IPS DF 6.9 (cell line): ENCODE measurements at regions not wholly inside any gene's neighbourhood (a gene's known extent, or its start where the extent isn't known, plus 50 kb on each side); places are given as distances from the start of the nearest gene placed in this dataset.

Experiments used
- DNase-seq: peaks from one replicate; pipeline ENCODE4 v3.0.0-alpha.2; 2013; ENCODE audit warnings: low read depth, low spot score
- H3K27ac ChIP-seq: one replicate; pipeline ENCODE4 v1.5.1; 2013; ENCODE audit warnings: low read length, control low read depth
- H3K27me3 ChIP-seq: 2 replicates; pipeline ENCODE4 v1.6.1; 2013; ENCODE audit warnings: mild to moderate bottlenecking, low read length; ENCODE audit not compliant: control insufficient read depth, insufficient read depth
- H3K36me3 ChIP-seq: 2 replicates; pipeline ENCODE4 v1.6.1; 2013; ENCODE audit warnings: low read length; ENCODE audit not compliant: control insufficient read depth, insufficient read depth
- H3K4me1 ChIP-seq: 2 replicates; pipeline ENCODE4 v1.6.1; 2013; ENCODE audit warnings: low read length; ENCODE audit not compliant: control insufficient read depth, insufficient read depth
- H3K4me3 ChIP-seq: 2 replicates; pipeline ENCODE4 v1.5.1; 2013; ENCODE audit warnings: mild to moderate bottlenecking, low read length
- H3K9me3 ChIP-seq: 2 replicates; pipeline ENCODE4 v1.6.1; 2013; ENCODE audit warnings: low read length, inconsistent platforms; ENCODE audit not compliant: control insufficient read depth, insufficient read depth
- WGBS: extraction: QIAGEN DNeasy Blood & Tissue Kit; methylation state at CpG from one replicate; pipeline ENCODE4 v1.1.7; 2013; ENCODE audit warnings: mixed read lengths, missing lambda C conversion rate; ENCODE audit not compliant: insufficient read length, insufficient coverage; 5-methylcytosine and 5-hydroxymethylcytosine counted together

DNA sequence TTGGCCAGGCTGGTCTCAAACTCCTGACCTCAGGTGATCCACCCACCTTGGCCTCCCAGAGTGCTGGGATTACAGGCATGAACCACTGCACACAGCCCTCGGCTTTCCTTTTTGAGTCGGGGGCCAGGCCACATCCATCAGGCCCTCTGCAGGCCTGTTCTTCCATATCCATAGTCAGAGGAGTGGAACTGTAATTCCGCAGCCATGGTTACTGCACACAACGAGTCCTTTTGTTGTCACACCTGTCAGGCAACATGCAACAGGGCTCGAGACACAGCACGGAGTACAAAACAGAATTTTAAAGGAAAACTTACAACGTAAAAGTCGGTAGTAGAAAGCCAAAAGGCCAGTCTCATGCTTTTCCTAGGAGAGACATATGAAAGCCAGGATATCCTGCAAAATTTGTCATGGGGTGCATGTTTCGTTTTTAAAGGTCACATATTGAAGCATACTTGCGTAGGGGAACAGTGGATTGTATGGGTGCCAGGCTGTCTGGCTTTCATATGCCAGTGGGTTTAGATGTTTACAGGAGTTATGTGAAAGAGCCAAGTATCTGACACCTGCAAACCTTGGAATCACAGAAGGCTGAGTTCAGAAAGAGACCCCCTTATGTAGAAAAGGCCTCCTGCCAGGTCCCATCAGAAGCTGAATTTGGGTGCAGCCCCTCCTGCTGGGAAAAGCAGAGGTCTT, 63.2 kb upstream of the LPP start:
- WGBS = no CpG with 5 or more reads among the region's 10 CpGs
- Histone ChIP-seq H3K4me3 (no peak overlapping the region), H3K9me3 (no peaks in the 10 kb centered on the region), H3K27me3 (no peaks in the 10 kb centered on the region), H3K27ac (no peak overlapping the region), H3K36me3 (no peaks in the 10 kb centered on the region), H3K4me1 (no peaks in the 10 kb centered on the region)
- DNase-seq = no peak

GRCh38 chr3:188091746-188092145, 62.2 kb upstream of the LPP start:
- DNase-seq = no peak
- Histone ChIP-seq H3K4me3 (no peak overlapping the region), H3K9me3 (no peaks in the 10 kb centered on the region), H3K36me3 (no peaks in the 10 kb centered on the region), H3K27ac (no peak overlapping the region), H3K27me3 (no peaks in the 10 kb centered on the region), H3K4me1 (no peaks in the 10 kb centered on the region)
- WGBS = no CpG with 5 or more reads among the region's 2 CpGs

GRCh38 chr3:188092648-188093047, 61.3 kb upstream of the LPP start:
- Histone ChIP-seq H3K27ac (no peak overlapping the region), H3K27me3 (no peaks in the 10 kb centered on the region), H3K9me3 (no peaks in the 10 kb centered on the region), H3K4me3 (no peak overlapping the region), H3K36me3 (no peaks in the 10 kb centered on the region), H3K4me1 (no peaks in the 10 kb centered on the region)
- DNase-seq = no peak
- no CpG with 5 or more reads among the region's 6 CpGs for WGBS

- H3K4me3 ChIP-seq = no peak overlapping the region
- no peaks in the 10 kb centered on the region for H3K36me3 ChIP-seq
- H3K27me3 ChIP-seq = no peaks in the 10 kb centered on the region
- DNase-seq = no peak
- no peaks in the 10 kb centered on the region for H3K9me3 ChIP-seq
- no CpG with 5 or more reads among the region's 2 CpGs for WGBS
- no peak overlapping the region for H3K27ac ChIP-seq
- H3K4me1 ChIP-seq = no peaks in the 10 kb centered on the region
Observed at GRCh38 chr3:188095431-188095830, 58.5 kb upstream of the LPP start.

- Histone ChIP-seq H3K4me1 (no peaks in the 10 kb centered on the region), H3K9me3 (no peaks in the 10 kb centered on the region), H3K36me3 (no peaks in the 10 kb centered on the region), H3K4me3 (no peak overlapping the region), H3K27me3 (no peaks in the 10 kb centered on the region), H3K27ac (no peak overlapping the region)
- no CpG with 5 or more reads among the region's 7 CpGs for WGBS
- no peak for DNase-seq
Observed at GRCh38 chr3:188097791-188098190, 56.2 kb upstream of the LPP start.

DNA sequence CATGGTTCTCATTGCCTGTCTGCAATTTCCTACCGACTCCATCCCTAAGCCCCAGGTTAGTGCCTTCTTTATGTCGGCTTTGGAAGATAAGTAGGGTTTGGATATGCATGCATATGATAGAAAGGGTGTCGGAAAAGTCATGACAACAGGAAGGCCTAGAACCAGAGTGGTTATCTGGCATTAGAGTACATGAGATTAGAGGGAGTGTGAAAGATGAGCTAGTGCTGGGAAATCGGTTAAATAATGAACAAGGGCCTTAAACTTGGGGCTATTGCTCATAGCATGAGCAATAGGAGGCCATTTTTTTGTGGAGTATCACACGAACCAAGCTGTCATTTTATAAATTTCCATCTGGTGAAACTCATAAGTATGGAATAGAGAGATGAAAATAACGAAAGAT, 54.0 kb upstream of the LPP start:
- H3K4me3 ChIP-seq = no peak overlapping the region
- H3K27me3 ChIP-seq = no peaks in the 10 kb centered on the region
- DNase-seq = no peak
- WGBS = no CpG with 5 or more reads among the region's 6 CpGs
- no peaks in the 10 kb centered on the region for H3K9me3 ChIP-seq
- H3K27ac ChIP-seq = no peak overlapping the region
- H3K4me1 ChIP-seq = no peaks in the 10 kb centered on the region
- no peaks in the 10 kb centered on the region for H3K36me3 ChIP-seq

DNA sequence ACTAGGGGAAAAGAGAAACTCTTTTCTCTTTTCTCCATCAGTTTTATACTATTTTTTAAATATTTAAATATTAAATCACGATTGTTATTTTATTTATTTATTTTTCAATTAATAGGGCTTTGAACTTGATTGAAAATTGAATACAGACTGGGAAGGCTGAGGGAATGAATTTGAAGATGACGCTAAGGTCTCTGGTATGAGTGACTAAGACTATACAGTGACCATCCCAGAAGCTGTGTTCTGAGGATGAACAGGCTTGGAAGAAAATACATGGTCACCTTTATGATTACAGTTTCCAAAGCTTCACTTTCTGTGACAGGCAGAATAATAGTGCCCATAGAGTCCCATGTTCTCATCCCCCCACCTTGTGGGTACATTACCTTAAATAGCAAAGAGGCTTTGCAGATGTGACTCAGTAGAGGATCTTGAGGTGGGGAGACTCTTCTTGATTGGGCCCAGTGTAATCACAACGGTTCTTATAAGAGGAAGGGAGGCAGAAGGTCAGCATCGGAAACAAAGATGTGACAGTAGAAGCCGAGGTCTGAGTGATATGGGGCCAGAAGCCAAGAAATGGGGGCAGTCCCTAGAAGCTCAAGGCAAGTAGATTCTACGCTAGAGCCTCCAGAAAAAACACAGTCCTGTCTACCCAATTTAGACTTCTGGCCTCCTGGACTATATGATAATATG, 51.0 kb upstream of the LPP start:
- no peak for DNase-seq
- Histone ChIP-seq H3K4me1 (peaks cover 4% of the 10 kb centered on the region; the same call in 1 of the 2 replicates), H3K36me3 (no peaks in the 10 kb centered on the region), H3K27ac (no peak overlapping the region), H3K9me3 (no peaks in the 10 kb centered on the region), H3K27me3 (no peaks in the 10 kb centered on the region), H3K4me3 (no peak overlapping the region)
- WGBS = no CpG with 5 or more reads among the region's 6 CpGs

- no CpG with 5 or more reads among the region's 5 CpGs for WGBS
- no peak overlapping the region for H3K4me3 ChIP-seq
Observed at GRCh38 chr3:188104050-188104449, 49.9 kb upstream of the LPP start.

More at GRCh38 chr3:188104050-188104449, 49.9 kb upstream of the LPP start:
- no peak for DNase-seq
- Histone ChIP-seq H3K27ac (no peak overlapping the region), H3K27me3 (no peaks in the 10 kb centered on the region), H3K36me3 (no peaks in the 10 kb centered on the region), H3K9me3 (no peaks in the 10 kb centered on the region), H3K4me1 (peaks cover 4% of the 10 kb centered on the region; the same call in 1 of the 2 replicates)
